GM19351 (cell line): ENCODE measurements at regions not wholly inside any gene's neighbourhood (a gene's known extent, or its start where the extent isn't known, plus 50 kb on each side); places are given as distances from the start of the nearest gene placed in this dataset.

Source experiments
- ATAC-seq: cut with Tn5 transposase; IDR thresholded peaks from one replicate; pipeline ENCODE4 v1.9.1; 2021; ENCODE audit warnings: mild to moderate bottlenecking, moderate library complexity; ENCODE audit not compliant: unreplicated experiment

DNA sequence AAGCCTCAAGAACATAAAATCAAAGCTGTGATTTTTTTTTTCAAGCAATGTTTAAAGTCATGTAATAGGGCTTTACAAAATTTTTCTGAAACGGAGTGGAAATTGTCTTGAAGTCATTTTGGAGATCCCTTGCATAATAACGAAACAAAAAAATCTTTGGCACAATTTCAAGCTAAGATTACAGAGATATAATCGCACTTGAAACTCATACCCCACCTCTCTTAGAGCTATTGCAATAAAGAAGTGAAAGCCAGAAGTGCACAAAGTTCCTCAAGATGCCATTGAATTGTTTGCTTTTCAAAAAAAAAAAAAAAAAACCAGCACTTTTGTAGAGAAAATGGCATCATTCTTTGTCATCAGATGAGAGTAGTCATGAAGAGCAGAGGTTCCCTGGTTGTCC lies 152.3 kb downstream of the PAX3 start:
- ATAC-seq, result no peak

DNA sequence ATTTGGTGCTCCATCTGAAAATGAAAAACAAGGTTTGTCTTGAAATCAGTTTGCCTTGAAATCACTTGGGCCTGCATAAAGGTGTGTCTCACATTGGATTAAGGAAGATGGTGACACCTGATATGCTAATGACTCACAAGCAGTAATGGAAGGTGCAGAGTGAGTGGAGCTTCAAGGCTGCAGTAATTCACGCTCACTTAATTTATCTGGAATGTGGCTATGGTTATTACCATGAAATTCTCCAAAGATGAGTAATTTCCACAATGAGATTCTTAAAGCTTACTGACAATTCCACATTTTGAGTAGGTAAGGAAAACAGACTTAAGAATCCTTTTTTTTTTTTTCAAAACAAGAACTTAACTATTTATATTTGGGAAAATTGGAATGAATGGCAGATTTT lies 156.8 kb downstream of the PAX3 start:
- ATAC-seq, result no peak

DNA sequence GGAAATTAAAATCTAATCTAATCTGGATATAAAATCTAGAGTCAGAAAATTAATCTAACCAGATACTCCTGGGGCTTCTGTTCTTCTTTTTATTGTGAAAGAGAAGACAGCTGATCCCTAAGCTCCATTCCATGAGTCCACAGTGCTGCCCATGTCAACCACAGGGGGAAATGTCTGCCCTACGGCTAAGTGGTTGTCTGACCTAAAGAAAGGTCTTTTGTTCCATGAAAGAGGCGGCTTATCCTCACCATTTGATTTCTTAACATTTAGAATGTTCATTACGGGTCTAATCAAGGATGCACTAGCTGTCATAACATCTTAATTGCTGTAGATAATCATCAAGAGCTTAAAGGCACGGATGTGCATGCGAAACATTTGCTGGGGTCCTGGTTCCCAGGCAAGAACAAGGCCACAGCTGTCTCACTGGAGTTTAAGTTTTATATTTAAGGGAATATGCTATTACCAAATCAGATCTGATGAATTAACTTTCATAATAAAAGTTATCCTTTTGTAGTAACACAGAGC lies 162.6 kb downstream of the PAX3 start:
- ATAC-seq, result no peak

DNA sequence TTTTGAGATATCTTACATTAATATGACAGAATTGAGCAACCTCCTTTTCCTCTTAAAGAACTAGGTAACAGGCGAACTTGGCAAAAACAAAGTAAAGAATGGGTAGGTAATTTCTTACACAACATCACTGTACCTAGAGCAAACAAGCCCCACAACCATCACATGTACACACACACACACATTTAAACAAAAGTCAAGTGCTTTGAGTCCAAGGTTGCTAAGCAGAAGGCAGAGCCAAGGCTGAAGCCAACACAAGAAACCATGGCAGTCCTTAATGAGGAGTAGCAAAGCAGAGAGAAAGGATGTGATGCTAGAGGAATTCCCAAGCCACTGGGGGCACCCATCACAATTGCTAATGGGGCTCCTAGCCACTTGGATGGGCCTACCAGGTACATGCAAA lies 164.1 kb downstream of the PAX3 start:
- ATAC-seq, result no peak

DNA sequence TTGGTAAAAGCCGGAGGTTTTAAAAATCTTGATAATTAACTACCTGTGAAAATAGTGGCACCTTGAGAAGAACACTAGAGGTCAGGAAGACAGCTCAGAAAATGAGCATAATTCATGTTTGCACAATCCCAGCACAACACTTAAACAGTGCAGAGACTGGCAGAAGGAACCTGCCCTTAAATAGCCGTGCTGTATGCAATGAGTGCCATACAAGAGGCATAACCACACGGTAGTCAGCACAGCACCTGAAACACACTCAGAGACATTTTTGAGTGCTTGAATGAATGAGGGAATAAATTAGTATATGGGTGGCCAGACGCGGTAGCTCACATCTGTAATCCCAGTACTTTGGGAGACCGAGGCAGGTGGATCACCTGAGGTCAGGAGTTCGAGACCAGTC lies 164.9 kb downstream of the PAX3 start:
- no peak for ATAC-seq

DNA sequence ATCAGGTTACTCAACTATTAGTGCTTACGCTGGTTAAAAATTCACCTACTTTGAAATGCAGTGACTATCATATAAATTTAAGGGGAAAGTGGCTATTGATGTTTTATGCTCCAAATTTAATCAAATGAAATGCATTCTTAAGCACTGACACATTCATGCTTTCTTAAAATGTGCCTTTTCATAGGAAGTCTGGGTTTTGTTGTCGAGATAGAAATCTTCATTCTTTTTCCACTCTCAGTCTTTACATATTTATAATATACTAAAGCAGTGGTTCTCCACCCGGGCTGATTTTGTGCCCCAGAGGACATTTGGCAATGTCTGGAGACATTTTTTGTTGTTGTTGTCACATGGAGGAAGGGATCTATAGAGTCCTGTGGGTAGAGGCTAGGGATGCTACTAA lies 167.9 kb downstream of the PAX3 start:
- no peak for ATAC-seq

DNA sequence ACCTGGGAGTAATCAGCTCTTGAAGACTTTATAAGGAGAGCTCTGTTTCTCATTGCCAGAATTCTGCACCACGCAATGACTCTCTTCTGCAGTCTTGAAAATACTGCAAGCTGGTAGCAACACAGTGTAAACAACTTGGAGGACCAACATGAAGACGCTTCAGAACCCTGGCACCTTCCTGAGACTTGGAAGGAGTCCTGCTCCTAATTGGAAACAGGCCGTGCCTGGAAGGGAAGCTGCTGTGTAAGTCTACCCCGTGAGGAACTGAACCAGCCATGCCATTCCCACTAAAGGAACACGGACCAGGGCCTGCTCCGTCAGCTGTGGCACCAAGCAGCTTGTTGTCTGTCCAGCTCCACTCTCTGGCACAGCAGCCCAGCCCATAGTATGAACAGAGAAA lies 171.1 kb downstream of the PAX3 start:
- ATAC-seq, result no peak

DNA sequence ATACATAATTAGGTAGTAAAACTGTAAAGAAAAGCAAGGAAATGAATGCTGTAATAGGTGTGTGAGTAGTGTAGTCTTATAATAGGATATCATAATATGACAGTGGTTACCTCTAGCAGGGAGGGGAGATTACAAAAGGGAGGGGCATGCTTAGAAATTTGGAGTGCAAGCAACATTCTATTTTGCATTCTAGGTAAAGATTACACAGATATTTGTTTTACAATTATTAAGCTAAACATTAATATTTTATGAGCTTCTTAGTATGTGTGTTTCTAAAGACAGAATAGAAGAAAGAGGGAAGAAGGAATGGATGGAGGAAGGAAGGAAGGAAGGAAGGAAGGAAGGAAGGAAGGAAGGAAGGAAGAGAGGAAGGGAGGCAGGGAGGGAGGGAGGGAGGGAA lies 177.9 kb downstream of the PAX3 start:
- ATAC-seq, result no peak

DNA sequence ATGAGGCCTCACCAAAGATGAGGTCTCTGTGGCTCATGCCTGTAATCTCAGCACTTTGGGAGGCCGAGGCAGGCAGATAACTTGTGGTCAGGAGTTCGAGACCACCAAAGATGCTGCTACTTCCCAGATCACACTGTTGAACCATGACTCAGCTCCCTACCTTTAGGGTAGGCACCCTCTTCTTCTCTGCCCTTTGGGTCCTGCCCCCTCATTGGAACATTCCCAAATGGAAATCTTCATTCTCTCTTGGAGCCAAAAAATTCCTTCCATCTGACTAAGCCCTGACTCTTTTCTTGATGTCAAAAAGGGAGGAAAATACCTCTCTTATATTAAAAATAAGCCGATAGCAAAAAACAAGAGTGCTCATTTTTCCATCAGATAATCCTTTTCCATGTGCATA lies 183.5 kb downstream of the PAX3 start:
- no peak for ATAC-seq

DNA sequence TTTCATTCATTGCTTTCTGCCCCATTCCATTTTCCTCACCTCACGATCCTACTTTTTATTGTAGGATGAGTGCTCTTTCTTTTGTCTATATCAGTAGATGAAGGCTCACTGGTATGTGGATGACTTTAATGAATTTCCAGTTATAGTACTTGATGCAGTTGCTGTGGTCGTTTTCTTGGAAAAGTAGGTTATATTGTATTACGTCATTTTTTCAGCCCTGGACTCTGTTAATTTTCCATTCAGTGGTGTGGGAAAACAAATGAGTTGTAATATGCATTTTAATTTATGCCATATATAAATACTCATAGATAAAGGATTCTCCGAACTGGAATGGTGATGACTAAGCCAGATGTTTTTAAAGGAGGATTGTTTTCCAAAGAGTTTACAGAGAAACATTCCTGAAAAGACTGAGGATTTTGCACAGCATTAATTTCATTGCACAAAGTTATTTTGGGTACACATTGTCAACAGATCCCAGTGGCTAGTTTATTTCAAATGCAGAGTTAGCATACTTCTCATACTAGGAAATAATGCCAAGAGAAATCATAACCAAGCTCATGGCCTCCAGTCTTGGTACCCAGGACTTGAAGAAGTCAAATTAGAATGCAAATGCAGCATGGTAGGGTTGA lies 189.7 kb downstream of the PAX3 start:
- no peak for ATAC-seq

DNA sequence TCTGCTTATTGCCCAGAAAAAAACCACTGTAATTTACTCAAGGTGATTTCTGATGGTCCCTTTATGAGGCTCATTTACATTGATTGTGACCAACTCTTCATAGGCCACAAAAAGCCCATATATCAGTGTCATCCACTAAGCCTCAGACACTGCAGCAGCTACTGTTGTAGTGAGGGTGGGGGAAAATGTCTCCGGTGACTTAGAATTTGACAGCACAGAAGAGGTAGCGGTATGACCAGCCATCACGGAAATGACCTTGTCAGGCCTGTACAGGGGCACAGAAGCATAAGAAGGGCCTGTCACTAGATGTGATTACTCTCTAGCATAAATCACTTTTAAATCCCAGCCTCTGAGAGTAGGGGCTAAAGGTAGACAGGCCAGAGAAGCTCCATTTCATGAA lies 190.3 kb downstream of the PAX3 start:
- no peak for ATAC-seq

DNA sequence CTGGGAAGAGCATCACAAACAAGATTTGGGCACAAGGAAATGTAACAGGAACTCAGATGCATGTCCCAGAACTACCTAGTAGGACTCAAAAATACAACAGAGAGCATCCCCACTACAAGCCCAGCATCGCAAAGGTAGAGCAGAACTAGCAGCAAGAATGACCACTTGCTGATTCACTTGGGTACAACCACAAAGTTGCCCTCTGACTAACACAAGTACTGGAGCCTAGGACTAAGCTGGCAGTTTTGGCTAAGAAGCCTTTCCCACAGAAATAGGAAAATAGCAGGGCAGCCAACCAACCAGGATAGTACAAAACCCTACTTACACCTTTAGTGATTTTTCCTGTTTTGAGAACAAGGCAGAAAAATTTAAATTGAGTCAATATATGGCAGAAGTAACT lies 193.8 kb downstream of the PAX3 start:
- no peak for ATAC-seq

DNA sequence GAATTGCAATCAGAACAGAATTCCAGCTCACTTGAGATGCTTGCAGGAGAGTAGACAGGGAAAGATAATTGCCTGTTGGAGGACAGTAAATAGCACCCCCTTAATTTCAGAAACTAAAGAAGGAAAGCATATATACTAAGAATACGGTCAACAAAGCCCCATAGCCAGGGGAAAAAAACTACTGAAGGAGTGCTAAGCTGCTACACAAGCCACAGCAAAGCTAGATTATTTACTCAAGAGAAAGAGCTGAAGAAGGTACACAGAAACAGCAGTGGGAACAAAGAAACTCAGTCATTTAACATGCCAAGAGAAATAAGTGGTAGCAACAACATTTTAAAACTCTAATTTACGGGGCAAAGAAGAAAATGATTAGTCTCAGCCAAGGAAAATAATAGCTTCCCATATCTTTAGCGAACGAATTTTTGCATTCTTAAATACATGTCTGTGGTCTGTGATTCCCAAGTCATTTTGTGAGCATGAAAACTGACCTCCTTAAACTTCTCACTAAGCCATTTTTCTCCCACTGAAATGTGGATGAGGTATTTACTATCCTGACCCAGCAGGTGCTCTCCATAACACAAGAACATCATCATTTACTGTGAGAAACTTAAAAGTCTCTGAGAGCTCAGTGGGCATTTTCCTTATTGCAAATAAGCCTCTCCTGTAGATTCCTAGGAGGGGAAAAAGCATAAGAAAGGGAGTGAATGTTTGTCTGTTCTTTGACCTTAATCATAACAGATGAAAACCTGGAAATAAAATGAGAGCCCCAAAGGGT lies 196.0 kb downstream of the PAX3 start:
- ATAC-seq, result no peak

DNA sequence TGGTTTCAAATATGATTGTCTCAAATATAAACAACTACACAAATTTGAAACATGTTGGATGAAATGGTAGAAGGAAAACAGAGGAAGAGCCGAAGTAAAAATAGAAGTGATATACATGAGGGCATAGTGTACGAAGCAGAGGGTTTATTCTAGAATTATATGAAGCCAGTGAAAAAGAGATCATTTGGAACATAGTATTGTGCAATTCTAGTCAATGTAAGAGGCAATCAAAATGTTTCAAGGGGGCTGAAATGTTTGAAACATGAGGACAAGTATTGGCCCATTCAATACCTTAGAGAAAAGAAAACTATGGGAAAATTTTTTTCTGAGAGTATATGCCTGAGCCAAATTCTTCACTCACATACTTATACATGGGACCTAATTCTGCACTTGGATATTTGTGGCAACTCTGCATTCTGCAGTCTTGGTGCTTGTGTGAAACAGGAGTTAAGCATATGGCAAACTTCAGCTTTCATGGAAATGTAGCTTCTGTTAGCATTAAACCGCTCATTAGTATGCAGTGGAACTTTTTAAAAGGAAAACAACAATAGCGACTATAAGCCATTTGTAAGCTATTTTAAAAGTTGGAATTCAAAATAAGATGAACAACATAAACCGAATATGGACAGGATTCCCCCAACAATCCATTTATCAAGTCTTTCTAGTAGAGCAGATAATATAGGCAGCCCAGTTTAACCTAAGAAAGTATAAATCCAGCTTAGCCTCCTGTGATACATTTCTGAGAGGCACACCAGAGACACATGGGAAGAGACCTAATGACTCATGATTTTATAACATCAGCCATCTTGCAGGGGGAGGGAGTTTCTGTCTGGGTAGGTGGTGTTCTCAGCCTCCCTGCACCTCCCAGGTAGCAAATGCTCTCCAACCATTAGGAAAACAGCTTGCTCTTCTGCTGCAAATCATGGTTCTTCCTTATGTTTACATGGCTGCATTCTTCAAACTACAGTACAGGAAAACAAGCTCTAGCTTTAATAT lies 197.8 kb downstream of the PAX3 start:
- no peak for ATAC-seq

DNA sequence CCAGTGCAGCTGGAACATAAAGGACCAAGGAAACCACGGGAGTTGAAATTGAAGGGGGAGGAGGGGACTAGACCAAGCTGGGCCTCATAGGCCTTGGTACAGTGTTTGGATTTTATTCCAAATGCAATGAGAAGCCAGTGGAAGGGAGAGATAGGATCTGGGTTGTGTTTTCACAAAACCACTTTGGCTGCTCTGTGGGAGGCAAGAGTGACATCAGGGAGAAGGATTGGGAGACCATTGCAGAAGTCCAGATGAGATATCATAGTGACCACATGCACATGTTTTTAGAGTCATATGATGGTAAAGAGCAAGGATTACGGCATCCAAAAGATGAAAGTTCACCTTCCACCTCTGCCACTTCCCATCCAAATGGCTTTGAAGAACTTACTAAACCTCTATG lies 210.2 kb downstream of the PAX3 start:
- no peak for ATAC-seq

DNA sequence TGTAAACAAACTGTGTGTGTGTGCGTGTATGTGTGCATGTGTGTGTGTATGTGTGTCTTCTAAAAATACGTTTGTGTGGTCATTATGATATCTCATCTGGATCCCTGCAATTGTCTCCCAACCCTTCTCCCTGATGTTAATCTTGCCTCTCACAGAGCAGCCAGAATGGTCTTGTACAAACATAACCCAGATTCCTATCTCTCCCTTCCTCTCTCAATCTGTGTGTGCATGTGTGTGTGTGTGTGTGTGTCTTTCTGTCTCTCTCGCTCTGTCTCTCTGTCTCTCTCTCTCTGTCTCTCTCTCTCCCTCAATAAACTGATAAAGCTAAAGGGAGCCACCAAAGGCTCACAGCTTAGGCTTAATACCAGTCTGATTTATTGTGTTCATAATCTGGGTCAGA lies 210.8 kb downstream of the PAX3 start:
- ATAC-seq, result no peak

DNA sequence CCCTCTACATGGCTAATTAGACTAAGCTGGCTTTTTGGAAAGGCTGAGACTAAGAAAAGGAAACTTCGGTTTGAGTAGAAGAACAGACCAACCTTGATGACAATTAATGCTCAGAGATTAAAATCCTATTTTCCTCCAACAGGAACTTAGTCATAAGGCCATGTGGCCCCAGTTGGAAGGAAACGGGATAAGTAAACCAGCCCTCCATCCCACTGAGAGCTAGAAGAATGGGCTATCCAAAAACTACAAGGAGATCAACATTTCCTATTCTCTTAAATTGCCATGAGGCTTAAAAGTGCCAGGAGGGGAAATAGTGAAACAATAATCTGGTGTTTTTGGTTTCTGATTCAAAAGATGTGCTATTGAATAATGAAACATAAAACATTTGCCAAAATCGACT lies 216.6 kb downstream of the PAX3 start:
- ATAC-seq, result no peak

DNA sequence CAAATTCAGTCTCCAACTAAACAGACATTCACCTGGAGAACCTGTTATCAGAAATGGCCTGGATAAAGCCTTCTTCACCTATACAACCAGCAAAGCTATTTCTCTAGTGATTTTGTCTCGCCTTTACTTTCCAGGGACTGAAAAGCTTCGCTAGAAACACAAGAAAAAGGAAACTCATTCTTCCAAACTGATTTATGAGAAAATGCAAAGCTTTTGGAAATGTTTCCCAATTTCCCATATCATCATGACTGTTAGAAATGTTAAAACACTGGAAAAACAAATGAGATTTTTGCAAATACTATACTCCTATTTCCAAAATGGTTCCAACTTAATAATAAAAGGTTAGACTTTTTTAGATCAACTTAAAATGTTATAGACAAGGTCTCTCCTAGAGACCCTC lies 218.7 kb downstream of the PAX3 start:
- ATAC-seq, result no peak

DNA sequence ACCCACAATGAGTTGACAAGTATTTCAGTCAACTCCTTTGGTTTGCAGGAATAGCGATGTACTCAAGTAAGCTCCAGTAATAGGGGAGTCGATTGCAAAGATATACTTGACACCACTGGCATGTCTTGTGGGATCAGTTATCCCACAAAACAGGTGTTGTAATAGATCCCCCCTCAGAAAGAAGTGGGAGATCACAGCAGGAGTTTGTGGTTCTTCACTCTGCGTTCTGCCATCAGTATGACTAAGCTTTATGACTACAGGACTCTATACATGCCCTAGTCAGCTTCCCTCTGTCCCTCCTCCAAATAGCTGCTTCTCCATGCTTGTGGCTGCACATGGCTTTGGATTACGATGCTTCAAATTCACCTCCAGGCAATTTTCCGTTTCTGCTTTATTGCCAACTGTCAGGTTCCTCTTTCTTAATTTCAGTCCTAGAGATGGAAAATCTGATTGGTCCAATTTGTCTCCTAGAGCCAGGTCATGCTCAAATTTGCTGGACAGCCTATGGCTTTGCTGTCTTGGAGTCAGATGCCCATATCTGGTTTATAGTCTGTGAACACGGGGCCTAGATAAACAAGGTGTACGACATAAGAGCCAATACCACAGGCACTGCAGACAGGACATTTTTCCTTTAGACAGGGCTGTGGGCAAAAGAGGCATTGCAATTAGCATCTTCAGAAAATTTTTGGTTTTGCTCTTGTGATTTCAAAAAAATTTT lies 221.7 kb downstream of the PAX3 start:
- ATAC-seq, result no peak

DNA sequence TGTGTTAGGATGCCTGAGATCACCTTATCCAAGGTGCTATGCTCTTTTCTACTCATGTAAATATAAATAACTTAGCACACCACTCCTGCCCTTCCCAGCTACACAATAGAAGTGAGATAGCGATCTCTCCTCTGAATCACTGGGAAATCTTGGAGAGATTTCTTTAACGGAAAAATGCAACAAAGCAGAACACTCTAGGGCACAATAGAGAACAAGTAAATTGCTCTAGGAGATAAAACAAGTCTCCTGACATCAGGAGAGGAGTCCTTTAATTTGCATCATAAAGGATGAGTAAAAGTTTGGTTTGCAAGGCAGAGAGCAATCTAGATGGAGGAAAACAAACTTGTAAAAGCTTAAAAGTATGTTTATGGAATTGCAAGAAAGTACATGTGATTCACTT lies 224.1 kb downstream of the PAX3 start:
- no peak for ATAC-seq

DNA sequence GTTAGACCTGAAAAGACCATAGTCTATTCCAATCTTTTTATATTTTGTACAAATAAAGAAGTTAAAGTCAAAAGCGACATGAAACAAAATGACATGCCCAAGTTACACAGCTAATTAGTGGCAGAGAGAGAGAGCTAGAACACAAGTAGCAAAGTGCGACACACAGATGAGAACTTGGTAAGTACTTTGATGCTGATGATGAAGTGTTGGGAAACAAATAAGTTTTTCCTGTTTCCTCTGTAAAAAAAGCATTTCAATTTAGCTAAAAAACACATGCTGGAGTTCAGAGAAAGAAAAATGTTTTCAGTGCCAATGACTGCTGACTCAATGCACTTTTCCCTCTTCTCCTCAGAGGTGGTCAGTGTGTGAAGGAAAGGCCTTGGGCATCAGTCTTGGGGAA lies 226.9 kb downstream of the PAX3 start:
- no peak for ATAC-seq
